A549 (cell line): ENCODE measurements at regions not wholly inside any gene's neighbourhood (a gene's known extent, or its start where the extent isn't known, plus 50 kb on each side); places are given as distances from the start of the nearest gene placed in this dataset.

Experiments used
- TF ChIP-seq, protein P1 (sequence below): fragments of >200 bp; sonication (Bioruptor Twin); formaldehyde crosslinking; IDR thresholded peaks from 3 replicates; pipeline ENCODE4 v1.5.1; 2016
- TF ChIP-seq, protein P2 (sequence below): fragments of 450-650 bp; IDR thresholded peaks from 2 replicates; pipeline ENCODE4 v1.6.1; 2014; ENCODE audit warnings: antibody characterized with exemption

- TF ChIP-seq, protein P1, sequence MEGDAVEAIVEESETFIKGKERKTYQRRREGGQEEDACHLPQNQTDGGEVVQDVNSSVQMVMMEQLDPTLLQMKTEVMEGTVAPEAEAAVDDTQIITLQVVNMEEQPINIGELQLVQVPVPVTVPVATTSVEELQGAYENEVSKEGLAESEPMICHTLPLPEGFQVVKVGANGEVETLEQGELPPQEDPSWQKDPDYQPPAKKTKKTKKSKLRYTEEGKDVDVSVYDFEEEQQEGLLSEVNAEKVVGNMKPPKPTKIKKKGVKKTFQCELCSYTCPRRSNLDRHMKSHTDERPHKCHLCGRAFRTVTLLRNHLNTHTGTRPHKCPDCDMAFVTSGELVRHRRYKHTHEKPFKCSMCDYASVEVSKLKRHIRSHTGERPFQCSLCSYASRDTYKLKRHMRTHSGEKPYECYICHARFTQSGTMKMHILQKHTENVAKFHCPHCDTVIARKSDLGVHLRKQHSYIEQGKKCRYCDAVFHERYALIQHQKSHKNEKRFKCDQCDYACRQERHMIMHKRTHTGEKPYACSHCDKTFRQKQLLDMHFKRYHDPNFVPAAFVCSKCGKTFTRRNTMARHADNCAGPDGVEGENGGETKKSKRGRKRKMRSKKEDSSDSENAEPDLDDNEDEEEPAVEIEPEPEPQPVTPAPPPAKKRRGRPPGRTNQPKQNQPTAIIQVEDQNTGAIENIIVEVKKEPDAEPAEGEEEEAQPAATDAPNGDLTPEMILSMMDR = no peak
- TF ChIP-seq, protein P2, sequence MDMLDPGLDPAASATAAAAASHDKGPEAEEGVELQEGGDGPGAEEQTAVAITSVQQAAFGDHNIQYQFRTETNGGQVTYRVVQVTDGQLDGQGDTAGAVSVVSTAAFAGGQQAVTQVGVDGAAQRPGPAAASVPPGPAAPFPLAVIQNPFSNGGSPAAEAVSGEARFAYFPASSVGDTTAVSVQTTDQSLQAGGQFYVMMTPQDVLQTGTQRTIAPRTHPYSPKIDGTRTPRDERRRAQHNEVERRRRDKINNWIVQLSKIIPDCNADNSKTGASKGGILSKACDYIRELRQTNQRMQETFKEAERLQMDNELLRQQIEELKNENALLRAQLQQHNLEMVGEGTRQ = no peak
These were observed 114.2 kb downstream of the BASP1 start for GRCh38 chr5:17331651-17332050.
